ENCODE measurements at regions not wholly inside any gene's neighbourhood (a gene's known extent, or its start where the extent isn't known, plus 50 kb on each side); places are given as distances from the start of the nearest gene placed in this dataset.

- H3K9ac ChIP-seq = no peak overlapping the region
- in situ Hi-C loops (cut with MboI) = no loop called here
- 23 to 25% methylated on average over 2 of the region's 2 CpGs for WGBS, 2 experiments (ENCODE audit: low coverage in 1 of 2, low lambda C conversion rate in 2 of 2, missing lambda C conversion rate in 2 of 2)
Observed at GRCh38 chr11:27786331-27786730, 86.1 kb upstream of the BDNF start.

DNA sequence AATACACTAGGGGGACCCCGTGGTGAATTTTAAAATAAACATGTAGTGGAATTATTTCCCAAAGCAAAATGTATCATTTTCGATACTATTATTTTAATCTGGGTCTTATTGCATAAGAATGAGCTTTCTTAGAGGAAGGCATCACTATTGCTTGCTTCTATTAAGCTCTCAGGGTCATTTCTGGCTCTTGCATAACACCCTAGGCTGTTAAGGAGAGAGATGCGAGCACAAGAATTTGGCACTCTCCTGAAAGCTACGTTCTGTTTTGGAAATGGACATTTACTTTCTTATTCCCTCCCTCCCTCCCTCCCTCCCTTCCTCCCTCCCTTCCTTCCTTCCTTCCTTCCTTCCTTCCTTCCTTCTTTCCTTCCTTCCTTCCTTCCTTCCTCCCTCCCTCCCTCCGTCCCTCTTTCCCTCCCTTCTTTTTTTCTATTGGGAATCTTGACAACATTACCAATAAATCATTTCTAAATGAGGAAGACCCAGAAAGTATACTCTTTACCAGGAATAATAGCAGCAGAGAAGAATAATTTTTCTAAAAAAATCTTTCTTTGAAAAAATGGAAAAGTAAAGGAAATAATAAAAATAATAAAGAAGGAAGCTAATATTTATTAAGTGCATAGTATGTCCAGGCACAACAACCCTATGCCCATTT, 83.6 kb upstream of the BDNF start:
- peaks cover 14% of the 10 kb centered on the region; the same call in 1 of the 2 replicates for H3K27me3 ChIP-seq (replicated peaks; ENCODE audit: insufficient read depth)
- no peak overlapping the region for H3K27ac ChIP-seq
- no peak overlapping the region for H2AFZ ChIP-seq
- H3K9me3 ChIP-seq (ENCODE audit: low read depth) = no peaks in the 10 kb centered on the region
- in situ Hi-C loops (cut with MboI) = no loop called here
- DNase-seq = peak; percentile 43
- no peak overlapping the region for H3K4me3 ChIP-seq
- H4K20me1 ChIP-seq (ENCODE audit: insufficient read depth) = no peaks in the 10 kb centered on the region
- WGBS, 2 experiments (ENCODE audit: low coverage in 1 of 2, low lambda C conversion rate in 2 of 2, missing lambda C conversion rate in 2 of 2) = 20 to 22% methylated on average over 5 of the region's 5 CpGs
- no peaks in the 10 kb centered on the region for H3F3A ChIP-seq (ENCODE audit: insufficient read depth)
- no peaks in the 10 kb centered on the region for H3K4me1 ChIP-seq (ENCODE audit: insufficient read depth)
- no peaks in the 10 kb centered on the region for H3K9me2 ChIP-seq (ENCODE audit: insufficient read depth)
- H3K9ac ChIP-seq = no peak overlapping the region
- no peaks in the 10 kb centered on the region for H3K36me3 ChIP-seq (ENCODE audit: low read depth)
- TF ChIP-seq EZH2 (IDR thresholded peaks at IDR 0.05; ENCODE audit: insufficient read depth, poor library complexity, severe bottlenecking) (no peak), EZH2phosphoT487 (IDR thresholded peaks at IDR 0.05; ENCODE audit: insufficient read depth, low read depth) (no peak)
- H3K4me2 ChIP-seq (ENCODE audit: unreplicated experiment) = no peak overlapping the region
- H3K79me2 ChIP-seq (ENCODE audit: insufficient read depth) = no peaks in the 10 kb centered on the region

More at GRCh38 chr11:27786331-27786730, 86.1 kb upstream of the BDNF start:
- no peaks in the 10 kb centered on the region for H3K9me2 ChIP-seq (ENCODE audit: insufficient read depth)
- H3K79me2 ChIP-seq (ENCODE audit: insufficient read depth) = no peaks in the 10 kb centered on the region
- no peaks in the 10 kb centered on the region for H3F3A ChIP-seq (ENCODE audit: insufficient read depth)
- H3K36me3 ChIP-seq (ENCODE audit: low read depth) = no peaks in the 10 kb centered on the region
- H3K4me2 ChIP-seq (ENCODE audit: unreplicated experiment) = no peak overlapping the region
- peaks cover 3% of the 10 kb centered on the region; the same call in 1 of the 2 replicates for H3K27me3 ChIP-seq (replicated peaks; ENCODE audit: insufficient read depth)
- H3K9me3 ChIP-seq (ENCODE audit: low read depth) = no peaks in the 10 kb centered on the region
- no peak overlapping the region for H3K27ac ChIP-seq
- DNase-seq = peak; percentile 44
- no peak overlapping the region for H3K4me3 ChIP-seq
- H2AFZ ChIP-seq = 0 out of 2 replicates have a peak overlapping the region, but pooled peaks have one; percentile 2
- TF ChIP-seq EZH2 (IDR thresholded peaks at IDR 0.05; ENCODE audit: insufficient read depth, poor library complexity, severe bottlenecking) (no peak), EZH2phosphoT487 (IDR thresholded peaks at IDR 0.05; ENCODE audit: insufficient read depth, low read depth) (no peak)
- H4K20me1 ChIP-seq (ENCODE audit: insufficient read depth) = no peaks in the 10 kb centered on the region
- no peaks in the 10 kb centered on the region for H3K4me1 ChIP-seq (ENCODE audit: insufficient read depth)

- in situ Hi-C loops (cut with MboI) = no loop called here
- H3K4me1 ChIP-seq (ENCODE audit: insufficient read depth) = no peaks in the 10 kb centered on the region
- no peaks in the 10 kb centered on the region for H3K79me2 ChIP-seq (ENCODE audit: insufficient read depth)
- TF ChIP-seq EZH2 (IDR thresholded peaks at IDR 0.05; ENCODE audit: insufficient read depth, poor library complexity, severe bottlenecking) (no peak), EZH2phosphoT487 (IDR thresholded peaks at IDR 0.05; ENCODE audit: insufficient read depth, low read depth) (no peak)
- no peak overlapping the region for H3K9ac ChIP-seq
- no peaks in the 10 kb centered on the region for H3K36me3 ChIP-seq (ENCODE audit: low read depth)
- peaks cover 25% of the 10 kb centered on the region for H3K27me3 ChIP-seq (replicated peaks; ENCODE audit: insufficient read depth)
- H3K9me3 ChIP-seq (ENCODE audit: low read depth) = no peaks in the 10 kb centered on the region
- no peak for DNase-seq
- H3K27ac ChIP-seq = no peak overlapping the region
- no peaks in the 10 kb centered on the region for H3F3A ChIP-seq (ENCODE audit: insufficient read depth)
- H3K9me2 ChIP-seq (ENCODE audit: insufficient read depth) = no peaks in the 10 kb centered on the region
- WGBS, 2 experiments (ENCODE audit: low coverage in 1 of 2, low lambda C conversion rate in 2 of 2, missing lambda C conversion rate in 2 of 2) = 16 to 24% methylated on average over 3 of the region's 3 CpGs
- H3K4me2 ChIP-seq (ENCODE audit: unreplicated experiment) = no peak overlapping the region
- no peak overlapping the region for H3K4me3 ChIP-seq
- H2AFZ ChIP-seq = no peak overlapping the region
- no peaks in the 10 kb centered on the region for H4K20me1 ChIP-seq (ENCODE audit: insufficient read depth)
Observed at GRCh38 chr11:27777033-27777432, 76.8 kb upstream of the BDNF start.

DNA sequence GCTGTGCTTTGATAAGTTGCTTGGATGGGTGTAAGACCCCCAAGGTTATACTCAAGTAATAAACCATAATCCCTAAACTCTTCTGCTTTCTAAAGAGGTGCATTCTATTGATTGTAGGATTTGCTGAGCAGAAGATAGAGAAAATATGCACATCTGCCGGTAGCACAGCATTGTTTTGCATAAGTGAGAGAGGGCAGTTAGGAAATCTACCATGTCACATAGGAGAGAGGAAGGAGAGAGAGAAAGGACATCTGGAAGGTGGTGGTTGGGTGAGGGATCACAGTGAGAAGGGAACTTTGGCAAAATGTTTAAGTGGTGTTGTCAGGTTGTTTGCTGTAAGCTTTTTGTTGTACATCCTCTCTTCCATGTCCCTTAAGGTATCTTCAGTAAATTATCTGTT, 73.6 kb upstream of the BDNF start:
- H3K27ac ChIP-seq = no peak overlapping the region
- no peaks in the 10 kb centered on the region for H3K9me3 ChIP-seq (ENCODE audit: low read depth)
- H3F3A ChIP-seq (ENCODE audit: insufficient read depth) = no peaks in the 10 kb centered on the region
- in situ Hi-C loops (cut with MboI) = no loop called here
- no peaks in the 10 kb centered on the region for H3K36me3 ChIP-seq (ENCODE audit: low read depth)
- no peak overlapping the region for H3K4me2 ChIP-seq (ENCODE audit: unreplicated experiment)
- H2AFZ ChIP-seq = no peak overlapping the region
- DNase-seq = no peak
- H3K9ac ChIP-seq = no peak overlapping the region
- H3K4me1 ChIP-seq (ENCODE audit: insufficient read depth) = no peaks in the 10 kb centered on the region
- H3K27me3 ChIP-seq (replicated peaks; ENCODE audit: insufficient read depth) = peaks cover 16% of the 10 kb centered on the region
- H3K4me3 ChIP-seq = no peak overlapping the region
- no peaks in the 10 kb centered on the region for H3K9me2 ChIP-seq (ENCODE audit: insufficient read depth)
- no peaks in the 10 kb centered on the region for H3K79me2 ChIP-seq (ENCODE audit: insufficient read depth)
- H4K20me1 ChIP-seq (ENCODE audit: insufficient read depth) = no peaks in the 10 kb centered on the region
- 21 to 33% methylated on average over 1 of the region's 1 CpG for WGBS, 2 experiments (ENCODE audit: low coverage in 1 of 2, low lambda C conversion rate in 2 of 2, missing lambda C conversion rate in 2 of 2)
- TF ChIP-seq EZH2phosphoT487 (IDR thresholded peaks at IDR 0.05; ENCODE audit: insufficient read depth, low read depth) (no peak), EZH2 (IDR thresholded peaks at IDR 0.05; ENCODE audit: insufficient read depth, poor library complexity, severe bottlenecking) (no peak)

DNA sequence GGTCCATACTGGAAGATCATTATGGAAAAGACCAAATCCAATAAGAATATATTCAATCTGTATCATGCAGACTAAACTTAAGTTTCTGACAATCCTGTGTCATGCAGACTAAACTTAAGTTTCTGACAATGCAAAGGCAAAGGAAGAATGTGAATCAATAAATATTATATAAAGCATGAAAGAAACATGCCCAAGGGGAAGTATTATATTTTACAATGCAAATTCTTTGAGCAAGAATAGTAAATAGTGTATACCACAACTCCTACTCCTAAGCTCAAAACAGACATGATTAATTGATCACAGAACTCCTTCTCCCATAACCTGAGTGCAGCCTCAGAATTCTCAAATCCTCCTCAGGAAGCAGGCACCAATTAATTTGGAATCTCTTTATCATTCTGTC, 71.3 kb upstream of the BDNF start:
- no peaks in the 10 kb centered on the region for H3K9me2 ChIP-seq (ENCODE audit: insufficient read depth)
- no peak for DNase-seq
- H3K27ac ChIP-seq = no peak overlapping the region
- H3K4me3 ChIP-seq = no peak overlapping the region
- peaks cover 21% of the 10 kb centered on the region for H3K27me3 ChIP-seq (replicated peaks; ENCODE audit: insufficient read depth)
- no peaks in the 10 kb centered on the region for H3F3A ChIP-seq (ENCODE audit: insufficient read depth)
- in situ Hi-C loops (cut with MboI) = no loop called here
- no peaks in the 10 kb centered on the region for H3K79me2 ChIP-seq (ENCODE audit: insufficient read depth)
- H4K20me1 ChIP-seq (ENCODE audit: insufficient read depth) = no peaks in the 10 kb centered on the region
- no peaks in the 10 kb centered on the region for H3K9me3 ChIP-seq (ENCODE audit: low read depth)
- no peak overlapping the region for H3K9ac ChIP-seq
- H3K4me2 ChIP-seq (ENCODE audit: unreplicated experiment) = no peak overlapping the region
- no peaks in the 10 kb centered on the region for H3K4me1 ChIP-seq (ENCODE audit: insufficient read depth)
- H3K36me3 ChIP-seq (ENCODE audit: low read depth) = no peaks in the 10 kb centered on the region
- no peak overlapping the region for H2AFZ ChIP-seq
- TF ChIP-seq EZH2phosphoT487 (IDR thresholded peaks at IDR 0.05; ENCODE audit: insufficient read depth, low read depth) = no peak
- no peak for TF ChIP-seq EZH2 (IDR thresholded peaks at IDR 0.05; ENCODE audit: insufficient read depth, poor library complexity, severe bottlenecking)

Measured in GM23248 (cell line).